Psoas muscle (tissue), 7 donors: ENCODE measurements at regions not wholly inside any gene's neighbourhood (a gene's known extent, or its start where the extent isn't known, plus 50 kb on each side); places are given as distances from the start of the nearest gene placed in this dataset.

Experiments
- ATAC-seq, 4 donors: fragments of 200-7000 bp; cut with Tn5 transposase; one replicate each; pipeline ENCODE4 v1.9.1; 2020; ENCODE audit warnings: moderate library complexity in 3 of 4, mild to moderate bottlenecking in 2 of 4
- DNase-seq, 2 donors: peaks; one replicate each; pipeline ENCODE4 v3.0.0-alpha.2; 2020
- H3K27ac ChIP-seq: fragments of 200-600 bp; one replicate; pipeline ENCODE4 v1.8.0; 2022
- H3K27me3 ChIP-seq, 3 donors: fragments of 200-600 bp in 1 of 3; one replicate each; pipeline versions ENCODE4 v1.6.1 to v1.8.0; 2013 to 2022; ENCODE audit warnings: low read length in 2 of 3, mild to moderate bottlenecking in 2 of 3, moderate library complexity in 1 of 3; ENCODE audit not compliant: insufficient read depth in 3 of 3
- H3K36me3 ChIP-seq, 2 donors: fragments of 200-600 bp in 1 of 2; one replicate each; pipeline versions ENCODE4 v1.6.1 to v1.8.0; 2013 to 2022; ENCODE audit warnings: low read depth in 1 of 2, mild to moderate bottlenecking in 1 of 2, moderate library complexity in 1 of 2; ENCODE audit not compliant: insufficient read depth in 1 of 2
- H3K4me1 ChIP-seq: fragments of 200-600 bp; one replicate; pipeline ENCODE4 v1.8.0; 2022
- H3K4me3 ChIP-seq: fragments of 200-600 bp; one replicate; pipeline ENCODE4 v1.8.0; 2022; ENCODE audit warnings: mild to moderate bottlenecking
- H3K9me3 ChIP-seq: fragments of 200-600 bp; one replicate; pipeline ENCODE4 v1.8.0; 2022
- CTCF ChIP-seq: fragments of 200-600 bp; IDR thresholded peaks from one replicate; pipeline ENCODE4 v1.8.0; 2022; ENCODE audit warnings: antibody characterized with exemption
- WGBS, 3 donors: extraction: QIAGEN DNeasy Blood & Tissue Kit; methylation state at CpG; one replicate each; pipeline versions ENCODE4 v1.1.6 to v1.1.7; 2013; 5-methylcytosine and 5-hydroxymethylcytosine counted together
- intact Hi-C, 2 donors: fragments of 100-400 bp; cut with DNase I; formaldehyde crosslinking; loops; one replicate each; pipeline versions ENCODE4 v1.11.0 to v1.14.2; 2022
- donor health status: healthy with polysubstance abuse.
- donor health status: DM: no; HTN: no; CAD: no; lungs with moderate emphysema.
- donor health status: Bipolar disorder and iron deficiency.
- donor health status: healthy.
- donor health status: DM: yes; HTN: yes; CAD: no.
- donor health status: DM: no; HTN: no; CAD: no.
- donor health status: DM: yes; HTN: yes; CAD: no.

GRCh38 chr18:38244480-38244879, 678.9 kb upstream of the CELF4 start:
- Histone ChIP-seq H3K9me3 (no peaks in the 10 kb centered on the region), H3K4me3 (no peak overlapping the region), H3K36me3 (no peaks in the 10 kb centered on the region), H3K4me1 (no peaks in the 10 kb centered on the region), H3K27me3 (no peaks in the 10 kb centered on the region), H3K27ac (no peak overlapping the region)
- DNase-seq, result no peak
- intact Hi-C loops, result no loop called here
- TF ChIP-seq CTCF, result no peak
- no peak for ATAC-seq
- WGBS, 3 donors, result 64 to 80% (median 67%) methylated on average over 3 of the region's 3 CpGs

GRCh38 chr18:38243291-38243690, 677.7 kb upstream of the CELF4 start:
- H3K27me3 ChIP-seq, result no peaks in the 10 kb centered on the region
- H3K9me3 ChIP-seq, result no peaks in the 10 kb centered on the region
- ATAC-seq (no peak), DNase-seq (no peak)
- H3K36me3 ChIP-seq, result no peaks in the 10 kb centered on the region
- intact Hi-C loops, result no loop called here
- H3K27ac ChIP-seq, result no peak overlapping the region
- TF ChIP-seq CTCF, result no peak
- no peak overlapping the region for H3K4me3 ChIP-seq
- no peaks in the 10 kb centered on the region for H3K4me1 ChIP-seq
- 76 to 82% (median 79%) methylated on average over 2 of the region's 2 CpGs for WGBS, 3 donors

GRCh38 chr18:38241736-38242135, 676.1 kb upstream of the CELF4 start:
- intact Hi-C loops, result no loop called here
- Histone ChIP-seq H3K27ac (no peak overlapping the region), H3K4me1 (no peaks in the 10 kb centered on the region), H3K27me3 (no peaks in the 10 kb centered on the region), H3K9me3 (no peaks in the 10 kb centered on the region), H3K36me3 (no peaks in the 10 kb centered on the region), H3K4me3 (no peak overlapping the region)
- WGBS, 3 donors, result 73 to 81% (median 75%) methylated on average over 2 of the region's 2 CpGs
- no peak for ATAC-seq
- no peak for DNase-seq
- TF ChIP-seq CTCF, result no peak

- Histone ChIP-seq H3K27ac (no peak overlapping the region), H3K36me3 (no peaks in the 10 kb centered on the region), H3K4me1 (no peaks in the 10 kb centered on the region), H3K4me3 (no peak overlapping the region), H3K9me3 (no peaks in the 10 kb centered on the region), H3K27me3 (no peaks in the 10 kb centered on the region)
- DNase-seq, result no peak
- ATAC-seq, result no peak
- intact Hi-C loops, result no loop called here
- no peak for TF ChIP-seq CTCF
- 81 to 87% (median 84%) methylated on average over 6 of the region's 6 CpGs for WGBS, 3 donors
These were observed 675.6 kb upstream of the CELF4 start for GRCh38 chr18:38241216-38241615.

- H3K36me3 ChIP-seq, result no peaks in the 10 kb centered on the region
- intact Hi-C loops, result no loop called here
- no peak overlapping the region for H3K27ac ChIP-seq
- H3K9me3 ChIP-seq, result no peaks in the 10 kb centered on the region
- no peak overlapping the region for H3K4me3 ChIP-seq
- 55 to 57% (median 55%) methylated on average over 5 of the region's 5 CpGs for WGBS, 3 donors
- ATAC-seq (no peak), DNase-seq (no peak)
- H3K27me3 ChIP-seq, result no peaks in the 10 kb centered on the region
- H3K4me1 ChIP-seq, result no peaks in the 10 kb centered on the region
- no peak for TF ChIP-seq CTCF
These were observed 674.0 kb upstream of the CELF4 start for GRCh38 chr18:38239606-38240005.
